ENCODE measurements at regions not wholly inside any gene's neighbourhood (a gene's known extent, or its start where the extent isn't known, plus 50 kb on each side); places are given as distances from the start of the nearest gene placed in this dataset.

GRCh38 chr4:84179409-84179808 lies 319.7 kb downstream of the NKX6-1 start:
- in situ Hi-C loops (cut with MboI): no loop called here

GRCh38 chr4:84177831-84178542 lies 321.1 kb downstream of the NKX6-1 start:
- Histone ChIP-seq H3K27me3 (ENCODE audit: control insufficient read depth in 2 of 2, insufficient read depth in 2 of 2, low read length in 2 of 2) (no peaks in the 10 kb centered on the region), H3K9me3 (replicated peaks; ENCODE audit: control insufficient read depth, insufficient read depth, low read depth, low read length) (no peaks in the 10 kb centered on the region), H4K20me1 (replicated peaks; ENCODE audit: control insufficient read depth, insufficient read depth, low read length) (no peaks in the 10 kb centered on the region), H3K9me1 (ENCODE audit: control insufficient read depth, insufficient read depth, low read length) (no peaks in the 10 kb centered on the region), H3K79me2 (ENCODE audit: control insufficient read depth, insufficient read depth, low read length) (no peaks in the 10 kb centered on the region), H3K4me1 (replicated peaks in 1 of 2; ENCODE audit: control insufficient read depth in 2 of 2, insufficient read depth in 2 of 2, low read length in 2 of 2) (no peaks in the 10 kb centered on the region), H2AFZ (ENCODE audit: low read depth, low read length) (no peak overlapping the region), H3K27ac (ENCODE audit: extremely low read depth, low read depth, low read length) (no peak overlapping the region), H3K9ac (ENCODE audit: insufficient read depth in 1 of 2, low read depth in 2 of 2, low read length in 2 of 2) (no peak overlapping the region), H3K4me2 (ENCODE audit: insufficient read depth, low read length) (no peak overlapping the region), H3K4me3 (no peak overlapping the region), H3K36me3 (ENCODE audit: control insufficient read depth, insufficient read depth, low read length) (no peaks in the 10 kb centered on the region)
- in situ Hi-C loops (cut with MboI): no loop called here
- WGBS (ENCODE audit: insufficient coverage, low coverage, missing lambda C conversion rate): 0% methylated on average over 5 of the region's 5 CpGs
- DNase-seq (ENCODE audit: extremely low read depth in 1 of 4, low spot score in 3 of 4) (no peak), ATAC-seq (no peak), FAIRE-seq (no peak)
- ChIA-PET POLR2A (no interaction called here), CTCF (ENCODE audit: low intra/inter-chr PET ratio) (no interaction called here)
- intact Hi-C loops (cut with micrococcal nuclease): no loop called here
- no TSS peak for BruUV-seq (replicated peaks)
- TF ChIP-seq POLR2H (tag; IDR thresholded peaks at IDR 0.05; ENCODE audit: low read depth) (no peak), TAL1 (IDR thresholded peaks at IDR 0.05) (no peak)

More at GRCh38 chr4:84179409-84179808, 319.7 kb downstream of the NKX6-1 start:
- intact Hi-C loops (cut with micrococcal nuclease): no loop called here
- H4K20me1 ChIP-seq (replicated peaks; ENCODE audit: control insufficient read depth, insufficient read depth, low read length): no peaks in the 10 kb centered on the region
- TF ChIP-seq ZNF316 (IDR thresholded peaks at IDR 0.05) (peak; percentile 95), ZNF197 (CRISPR knock-in tag; IDR thresholded peaks at IDR 0.05; ENCODE audit: low read depth) (no peak), MAFG (tag; conservative IDR thresholded peaks at IDR 0.05) (peak; percentile 92), C11orf30 (IDR thresholded peaks at IDR 0.05; ENCODE audit: low read depth) (peak; percentile 91), MAFK (IDR thresholded peaks at IDR 0.05; ENCODE audit: low read length) (peak; percentile 94), MAFF (IDR thresholded peaks at IDR 0.05; ENCODE audit: low read length) (peak; percentile 95), PYGO2 (tag; IDR thresholded peaks at IDR 0.05) (no peak)
- no peaks in the 10 kb centered on the region; a peak in 2 of 5 replicates for H3K27me3 ChIP-seq (ENCODE audit: control insufficient read depth in 2 of 2, insufficient read depth in 2 of 2, low read length in 2 of 2)
- H3K9ac ChIP-seq (ENCODE audit: insufficient read depth in 1 of 2, low read depth in 2 of 2, low read length in 2 of 2): no peak overlapping the region
- no peaks in the 10 kb centered on the region for H3K9me3 ChIP-seq (replicated peaks; ENCODE audit: control insufficient read depth, insufficient read depth, low read depth, low read length)
- no TSS peak for BruUV-seq (replicated peaks)
- CTCF ChIA-PET (ENCODE audit: low intra/inter-chr PET ratio): no interaction called here
- no peak overlapping the region for H3K4me3 ChIP-seq
- FAIRE-seq: no peak
- H3K27ac ChIP-seq (ENCODE audit: extremely low read depth, low read depth, low read length): no peak overlapping the region
- ATAC-seq: no peak
- H3K4me2 ChIP-seq (ENCODE audit: insufficient read depth, low read length): no peak overlapping the region
- no peaks in the 10 kb centered on the region for H3K79me2 ChIP-seq (ENCODE audit: control insufficient read depth, insufficient read depth, low read length)
- POLR2A ChIA-PET: no interaction called here
- no peaks in the 10 kb centered on the region for H3K9me1 ChIP-seq (ENCODE audit: control insufficient read depth, insufficient read depth, low read length)
- no peaks in the 10 kb centered on the region for H3K36me3 ChIP-seq (ENCODE audit: control insufficient read depth, insufficient read depth, low read length)
- no peak for DNase-seq (ENCODE audit: extremely low read depth in 1 of 4, low spot score in 3 of 4)
- 9% methylated on average over 2 of the region's 2 CpGs for WGBS (ENCODE audit: insufficient coverage, low coverage, missing lambda C conversion rate)
- no peak overlapping the region for H2AFZ ChIP-seq (ENCODE audit: low read depth, low read length)
- H3K4me1 ChIP-seq (replicated peaks in 1 of 2; ENCODE audit: control insufficient read depth in 2 of 2, insufficient read depth in 2 of 2, low read length in 2 of 2): no peaks in the 10 kb centered on the region

Measured in K562 (cell line).